Large intestine (tissue), 3 donors: ENCODE measurements at regions not wholly inside any gene's neighbourhood (a gene's known extent, or its start where the extent isn't known, plus 50 kb on each side); places are given as distances from the start of the nearest gene placed in this dataset.

Source experiments
- DNase-seq, 2 donors: peaks; one replicate each; pipeline versions ENCODE4 v3.0.0 to v3.0.0-alpha.2; 2013
- H3K27ac ChIP-seq: one replicate; pipeline ENCODE4 v1.5.1; 2013; ENCODE audit warnings: low read length
- H3K27me3 ChIP-seq: 2 replicates; pipeline ENCODE4 v1.6.1; 2013; ENCODE audit warnings: low read length; ENCODE audit not compliant: control insufficient read depth, insufficient read depth
- H3K36me3 ChIP-seq: 2 replicates; pipeline ENCODE4 v1.6.1; 2013; ENCODE audit warnings: low read length; ENCODE audit not compliant: control insufficient read depth, insufficient read depth
- H3K4me1 ChIP-seq: one replicate; pipeline ENCODE4 v1.6.1; 2013; ENCODE audit warnings: low read length; ENCODE audit not compliant: control insufficient read depth, insufficient read depth
- H3K4me3 ChIP-seq: one replicate; pipeline ENCODE4 v1.5.1; 2013; ENCODE audit warnings: low read length
- H3K9me3 ChIP-seq: one replicate; pipeline ENCODE4 v1.6.1; 2013; ENCODE audit warnings: mild to moderate bottlenecking, low read depth, low read length, moderate library complexity; ENCODE audit not compliant: control insufficient read depth
- WGBS: methylation state at CpG from one replicate; pipeline ENCODE4 v1.1.5; 2013; ENCODE audit warnings: low lambda C conversion rate; ENCODE audit not compliant: insufficient coverage; 5-methylcytosine and 5-hydroxymethylcytosine counted together

- H3K27me3 ChIP-seq, result no peaks in the 10 kb centered on the region
- no peak for DNase-seq
- H3K4me1 ChIP-seq, result no peaks in the 10 kb centered on the region
- H3K4me3 ChIP-seq, result no peak overlapping the region
- H3K9me3 ChIP-seq, result no peaks in the 10 kb centered on the region
- no peaks in the 10 kb centered on the region for H3K36me3 ChIP-seq
- no peak overlapping the region for H3K27ac ChIP-seq
Measured at GRCh38 chr6:145034664-145035063, 700.7 kb downstream of the EPM2A start.

- no peak overlapping the region for H3K4me3 ChIP-seq
- WGBS, result no CpG with 5 or more reads among the region's 5 CpGs
- no peak for DNase-seq
Measured at GRCh38 chr6:145036236-145036635, 699.1 kb downstream of the EPM2A start.

DNA sequence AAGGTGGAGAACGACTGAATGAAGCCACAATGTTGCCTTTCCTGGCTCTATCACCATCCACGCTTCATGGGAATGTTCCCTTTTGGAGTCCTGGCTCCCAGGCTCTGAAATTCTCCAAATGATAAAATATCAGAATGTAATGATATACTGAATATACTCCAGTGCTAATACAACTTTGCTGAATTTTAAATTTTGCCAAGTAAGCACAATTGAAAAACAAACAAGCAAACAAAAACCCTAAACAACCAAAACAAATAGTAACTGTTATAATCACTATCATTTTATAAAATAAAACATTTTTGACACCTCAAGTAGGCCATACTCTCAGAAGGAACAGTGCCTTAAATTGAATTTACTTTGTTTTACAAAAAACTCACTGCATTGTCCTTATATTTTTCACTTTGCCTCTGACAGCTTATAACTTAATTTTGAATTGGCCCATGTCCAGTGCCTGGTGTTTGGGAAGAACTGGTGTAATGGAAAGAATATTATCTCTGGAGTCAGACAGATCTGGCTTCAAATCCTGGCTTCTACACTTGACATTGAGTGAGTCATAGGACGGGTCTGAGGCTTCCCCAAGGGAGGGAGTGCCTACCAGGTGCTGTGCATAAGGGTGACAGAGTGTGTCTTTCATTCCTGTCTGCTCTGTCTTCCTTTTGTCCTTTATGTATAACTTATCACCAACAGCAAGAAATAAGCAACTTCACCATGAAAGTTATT is 698.3 kb downstream of the EPM2A start:
- DNase-seq, result no peak
- Histone ChIP-seq H3K9me3 (no peaks in the 10 kb centered on the region), H3K36me3 (no peaks in the 10 kb centered on the region), H3K27me3 (no peaks in the 10 kb centered on the region), H3K27ac (no peak overlapping the region), H3K4me1 (no peaks in the 10 kb centered on the region), H3K4me3 (no peak overlapping the region)
- no CpG with 5 or more reads among the region's 3 CpGs for WGBS

More at GRCh38 chr6:145036236-145036635, 699.1 kb downstream of the EPM2A start:
- Histone ChIP-seq H3K4me1 (no peaks in the 10 kb centered on the region), H3K27me3 (no peaks in the 10 kb centered on the region), H3K36me3 (no peaks in the 10 kb centered on the region), H3K9me3 (no peaks in the 10 kb centered on the region), H3K27ac (no peak overlapping the region)

GRCh38 chr6:145042559-145042958 is 692.8 kb downstream of the EPM2A start:
- Histone ChIP-seq H3K4me1 (no peaks in the 10 kb centered on the region), H3K36me3 (no peaks in the 10 kb centered on the region), H3K27ac (no peak overlapping the region), H3K27me3 (no peaks in the 10 kb centered on the region), H3K9me3 (no peaks in the 10 kb centered on the region), H3K4me3 (no peak overlapping the region)
- no peak for DNase-seq
- WGBS, result 71% methylated on average over 2 of the region's 5 CpGs

DNA sequence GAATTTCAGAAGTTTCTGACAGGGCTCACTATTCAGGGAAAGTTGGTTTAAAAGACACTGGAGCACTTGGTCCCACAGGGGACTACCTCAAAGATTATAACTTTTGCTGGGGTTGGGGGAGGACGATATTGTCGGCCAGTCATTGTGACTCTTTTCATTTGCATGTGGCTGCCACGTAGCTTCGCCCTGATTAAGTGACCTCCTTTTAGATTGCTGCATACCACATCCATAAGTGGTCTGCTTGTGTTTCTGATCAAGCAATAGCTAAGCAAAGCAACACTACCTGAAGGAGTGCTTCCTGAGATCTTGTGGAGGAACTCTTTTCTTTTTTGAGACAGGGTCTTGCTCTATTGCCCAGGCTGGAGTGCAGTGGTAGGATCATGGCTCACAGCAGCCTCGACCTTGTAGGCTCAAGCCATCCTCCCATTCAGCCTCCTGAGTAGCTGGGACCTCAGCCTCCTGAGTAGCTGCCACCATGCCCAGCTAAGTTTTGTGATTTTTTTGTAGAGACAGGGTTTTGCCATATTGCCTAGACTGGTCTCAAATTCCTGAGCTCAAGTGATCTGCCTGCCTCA is 691.3 kb downstream of the EPM2A start:
- no peaks in the 10 kb centered on the region for H3K27me3 ChIP-seq
- H3K27ac ChIP-seq, result no peak overlapping the region
- no peaks in the 10 kb centered on the region for H3K9me3 ChIP-seq
- no peak for DNase-seq
- WGBS, result no CpG with 5 or more reads among the region's 5 CpGs
- H3K4me3 ChIP-seq, result no peak overlapping the region
- no peaks in the 10 kb centered on the region for H3K4me1 ChIP-seq
- no peaks in the 10 kb centered on the region for H3K36me3 ChIP-seq

DNA sequence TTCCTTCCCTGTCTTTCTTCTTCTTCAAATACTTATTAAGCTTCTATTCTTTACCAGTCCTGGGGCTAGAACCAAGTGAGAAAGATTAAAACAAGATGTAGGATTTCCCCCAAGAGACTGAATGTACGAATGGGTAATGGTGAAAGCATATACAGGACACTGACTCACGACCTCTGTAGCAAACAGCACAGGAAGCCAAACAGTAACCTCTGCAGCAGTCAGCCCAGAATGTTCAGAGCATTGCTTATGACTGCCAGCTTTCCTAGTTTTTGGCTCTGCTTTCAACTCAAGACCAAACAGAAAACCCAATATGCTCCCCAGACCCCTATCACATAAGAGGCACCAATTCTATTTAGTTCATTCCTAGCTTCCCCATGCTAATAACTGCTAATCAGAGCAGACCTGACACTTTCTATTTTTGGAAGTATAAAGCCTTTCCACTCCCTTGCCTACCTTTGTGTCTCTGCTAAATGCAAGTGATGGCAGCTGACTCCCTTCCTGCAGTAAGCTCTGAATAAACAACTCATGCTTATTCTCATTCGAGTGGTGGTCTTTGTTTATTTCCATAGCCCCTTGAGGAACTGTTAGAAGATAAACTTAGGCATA is 690.6 kb downstream of the EPM2A start:
- H3K9me3 ChIP-seq, result no peaks in the 10 kb centered on the region
- no peak overlapping the region for H3K4me3 ChIP-seq
- H3K4me1 ChIP-seq, result no peaks in the 10 kb centered on the region
- no peaks in the 10 kb centered on the region for H3K27me3 ChIP-seq
- no peaks in the 10 kb centered on the region for H3K36me3 ChIP-seq
- H3K27ac ChIP-seq, result no peak overlapping the region
- WGBS, result 32% methylated on average over 3 of the region's 3 CpGs
- DNase-seq, result no peak

GRCh38 chr6:145045582-145045981 is 689.7 kb downstream of the EPM2A start:
- no peak overlapping the region for H3K27ac ChIP-seq
- no peak overlapping the region for H3K4me3 ChIP-seq
- no peaks in the 10 kb centered on the region for H3K9me3 ChIP-seq
- no peak for DNase-seq
- no peaks in the 10 kb centered on the region for H3K27me3 ChIP-seq
- H3K36me3 ChIP-seq, result no peaks in the 10 kb centered on the region
- H3K4me1 ChIP-seq, result no peaks in the 10 kb centered on the region

GRCh38 chr6:145047891-145048290 is 687.4 kb downstream of the EPM2A start:
- H3K27ac ChIP-seq, result no peak overlapping the region
- H3K9me3 ChIP-seq, result no peaks in the 10 kb centered on the region
- DNase-seq, result no peak
- no peaks in the 10 kb centered on the region for H3K27me3 ChIP-seq
- WGBS, result 92% methylated on average over 4 of the region's 4 CpGs
- no peak overlapping the region for H3K4me3 ChIP-seq
- H3K36me3 ChIP-seq, result no peaks in the 10 kb centered on the region
- no peaks in the 10 kb centered on the region for H3K4me1 ChIP-seq

DNA sequence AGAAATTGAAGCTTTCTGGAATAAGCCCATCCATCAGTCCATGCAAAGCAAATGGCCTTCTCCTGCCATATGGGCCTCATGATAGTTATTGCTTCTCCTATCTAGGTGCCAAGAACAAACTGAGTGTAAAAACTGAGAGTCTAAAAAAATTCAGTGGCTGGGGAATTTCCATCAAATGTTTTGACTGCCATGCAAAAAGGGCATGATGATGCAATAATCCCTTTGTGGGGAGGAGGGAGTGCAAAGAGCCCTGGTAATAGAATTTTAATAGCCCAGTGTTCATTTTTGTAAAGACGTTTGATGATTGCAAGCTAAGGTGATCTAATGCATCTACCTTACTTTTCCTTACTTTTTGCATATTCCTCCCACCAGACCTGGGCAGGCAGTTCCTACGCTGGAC is 683.7 kb downstream of the EPM2A start:
- H3K4me3 ChIP-seq, result no peak overlapping the region
- no peaks in the 10 kb centered on the region for H3K27me3 ChIP-seq
- H3K36me3 ChIP-seq, result no peaks in the 10 kb centered on the region
- no peaks in the 10 kb centered on the region for H3K4me1 ChIP-seq
- WGBS, result 67% methylated on average over 2 of the region's 2 CpGs
- no peak overlapping the region for H3K27ac ChIP-seq
- H3K9me3 ChIP-seq, result no peaks in the 10 kb centered on the region
- DNase-seq, result no peak

- Histone ChIP-seq H3K27me3 (no peaks in the 10 kb centered on the region), H3K4me1 (no peaks in the 10 kb centered on the region), H3K4me3 (no peak overlapping the region), H3K27ac (no peak overlapping the region), H3K9me3 (no peaks in the 10 kb centered on the region), H3K36me3 (no peaks in the 10 kb centered on the region)
- WGBS, result 100% methylated on average over 1 of the region's 1 CpG
- DNase-seq, result no peak
Measured at GRCh38 chr6:145055567-145055966, 679.8 kb downstream of the EPM2A start.

DNA sequence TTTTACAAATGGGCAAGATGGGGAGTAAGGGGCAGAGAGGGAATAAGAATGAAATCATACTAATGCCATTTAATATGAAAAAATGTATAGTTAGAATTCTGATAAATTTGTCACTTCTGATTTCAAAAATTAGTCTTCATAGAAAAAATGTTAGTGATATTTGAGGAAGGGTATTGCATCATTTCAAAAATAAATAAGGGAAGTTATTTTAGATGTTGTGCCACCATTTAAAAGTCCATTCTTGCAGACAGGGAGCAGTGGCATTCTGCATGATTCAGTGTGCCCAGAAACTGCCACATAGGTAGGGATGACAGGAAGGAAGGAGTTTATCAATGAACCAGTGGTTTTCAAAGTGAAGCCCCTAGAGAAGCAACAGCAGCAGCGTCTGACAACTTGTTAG is 674.6 kb downstream of the EPM2A start:
- no peak overlapping the region for H3K4me3 ChIP-seq
- H3K27ac ChIP-seq, result no peak overlapping the region
- no peak for DNase-seq

More for the DNA sequence above, 674.6 kb downstream of the EPM2A start:
- no CpG with 5 or more reads among the region's 1 CpG for WGBS
- no peaks in the 10 kb centered on the region for H3K27me3 ChIP-seq
- H3K36me3 ChIP-seq, result no peaks in the 10 kb centered on the region
- H3K9me3 ChIP-seq, result no peaks in the 10 kb centered on the region
- H3K4me1 ChIP-seq, result no peaks in the 10 kb centered on the region
